Osteoblast (primary cell): ENCODE measurements at regions not wholly inside any gene's neighbourhood (a gene's known extent, or its start where the extent isn't known, plus 50 kb on each side); places are given as distances from the start of the nearest gene placed in this dataset.

Experiments
- DNase-seq: peaks from one replicate; pipeline ENCODE4 v3.0.0; 2011; ENCODE audit warnings: low spot score, mixed read lengths; ENCODE audit not compliant: insufficient read length; ENCODE audit errors: missing footprints
- H2AFZ ChIP-seq: 2 replicates; pipeline ENCODE4 v1.6.0; 2011; ENCODE audit warnings: mild to moderate bottlenecking, low read length
- H3K27ac ChIP-seq: 2 replicates; pipeline ENCODE4 v1.5.1; 2011; ENCODE audit warnings: mild to moderate bottlenecking, low read depth, low read length, moderate library complexity
- H3K27me3 ChIP-seq: 2 replicates; pipeline ENCODE4 v1.6.0; 2012; ENCODE audit warnings: mild to moderate bottlenecking, control low read depth, inconsistent platforms, low read length, moderate library complexity; ENCODE audit not compliant: insufficient read depth
- H3K36me3 ChIP-seq: 2 replicates; pipeline ENCODE4 v1.5.1; 2011; ENCODE audit warnings: mild to moderate bottlenecking, low read length, control low read depth, moderate library complexity; ENCODE audit not compliant: insufficient read depth
- H3K4me1 ChIP-seq: 2 replicates; pipeline ENCODE4 v1.5.1; 2011; ENCODE audit warnings: mild to moderate bottlenecking, low read length, control low read depth, moderate library complexity; ENCODE audit not compliant: insufficient read depth
- H3K4me2 ChIP-seq: 2 replicates; pipeline ENCODE4 v1.6.0; 2011; ENCODE audit warnings: mild to moderate bottlenecking, low read length; ENCODE audit not compliant: insufficient read depth
- H3K4me3 ChIP-seq: fragments of 200-600 bp; sonication (generic); 3 replicates; pipeline ENCODE4 v1.5.1; 2012; ENCODE audit warnings: mild to moderate bottlenecking, low read length, inconsistent platforms; ENCODE audit not compliant: insufficient read depth
- H3K79me2 ChIP-seq: 2 replicates; pipeline ENCODE4 v1.6.0; 2012; ENCODE audit warnings: mild to moderate bottlenecking, low read length, control low read depth, inconsistent platforms; ENCODE audit not compliant: insufficient read depth
- H3K9me3 ChIP-seq: 2 replicates; pipeline ENCODE4 v1.5.1; 2011; ENCODE audit warnings: low read depth, low read length, control low read depth
- H4K20me1 ChIP-seq: 2 replicates; pipeline ENCODE4 v1.6.0; 2012; ENCODE audit warnings: mild to moderate bottlenecking, low read length, control low read depth; ENCODE audit not compliant: insufficient read depth
- CTCF ChIP-seq: IDR thresholded peaks from 2 replicates; pipeline ENCODE4 v1.5.1; 2011; ENCODE audit warnings: mild to moderate bottlenecking, low read depth, low read length, moderate library complexity; ENCODE audit errors: extremely low read depth

DNA sequence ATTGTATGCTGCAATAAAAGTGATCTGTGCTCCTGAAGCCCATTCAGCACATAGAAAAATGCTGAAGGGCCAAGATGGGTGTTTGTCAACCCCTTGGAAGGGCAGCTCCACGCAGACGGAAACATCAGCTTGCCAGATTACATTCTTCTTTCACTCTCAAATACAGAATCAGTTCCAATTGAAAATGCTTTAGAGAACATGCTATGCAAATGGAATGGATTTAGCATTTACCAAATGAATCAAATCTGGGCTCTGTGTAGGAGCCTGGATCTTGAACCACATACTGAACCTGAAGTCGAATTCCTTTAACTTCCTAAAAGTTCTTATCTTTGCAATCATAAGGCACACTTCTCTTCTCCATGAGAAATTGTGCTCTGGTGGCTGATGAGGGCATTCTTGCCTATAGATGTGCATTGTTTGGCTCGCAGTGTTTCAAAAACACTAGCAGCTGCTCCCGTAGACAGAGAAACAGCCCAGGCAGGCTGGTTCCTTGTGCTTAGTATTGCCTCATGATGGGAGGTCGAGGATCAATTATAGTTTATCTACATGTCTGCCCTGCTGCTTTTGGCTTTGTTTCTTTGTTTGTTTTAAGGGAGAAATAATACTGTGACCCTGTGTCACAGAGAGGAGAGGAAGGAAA, 489.8 kb upstream of the FLRT2 start:
- no peak overlapping the region for H3K4me2 ChIP-seq
- H3K27ac ChIP-seq: no peak overlapping the region
- no peaks in the 10 kb centered on the region for H3K79me2 ChIP-seq
- no peaks in the 10 kb centered on the region for H3K4me1 ChIP-seq
- H3K4me3 ChIP-seq: no peak overlapping the region
- no peaks in the 10 kb centered on the region for H3K9me3 ChIP-seq
- no peaks in the 10 kb centered on the region for H4K20me1 ChIP-seq
- H3K27me3 ChIP-seq: no peaks in the 10 kb centered on the region
- no peak for DNase-seq
- no peak for TF ChIP-seq CTCF
- peak overlapping the region; percentile 14 for H2AFZ ChIP-seq
- H3K36me3 ChIP-seq: no peaks in the 10 kb centered on the region

DNA sequence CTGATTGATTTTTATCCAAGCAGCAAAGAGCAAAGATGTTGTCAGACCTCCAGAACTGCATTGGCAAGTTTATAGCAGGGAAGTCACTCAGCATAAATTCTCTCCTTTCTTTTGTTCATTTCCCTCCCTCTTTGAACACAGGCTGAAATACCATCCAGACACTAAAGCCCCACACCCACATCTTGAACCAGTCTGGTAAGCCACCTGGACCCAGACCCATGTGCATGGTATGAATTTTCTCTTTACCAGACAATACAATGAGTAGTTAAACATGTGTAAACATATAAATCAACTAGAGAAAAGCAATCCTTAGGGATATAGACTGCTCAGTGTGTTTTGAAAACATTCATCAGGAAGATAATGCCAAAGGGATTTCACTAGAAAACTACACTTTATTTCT, 488.3 kb upstream of the FLRT2 start:
- H3K4me3 ChIP-seq: no peak overlapping the region
- H4K20me1 ChIP-seq: no peaks in the 10 kb centered on the region
- no peaks in the 10 kb centered on the region for H3K36me3 ChIP-seq
- TF ChIP-seq CTCF: no peak
- H3K79me2 ChIP-seq: no peaks in the 10 kb centered on the region
- H2AFZ ChIP-seq: no peak overlapping the region
- DNase-seq: no peak
- no peaks in the 10 kb centered on the region for H3K27me3 ChIP-seq
- H3K9me3 ChIP-seq: no peaks in the 10 kb centered on the region
- H3K4me1 ChIP-seq: no peaks in the 10 kb centered on the region
- no peak overlapping the region for H3K4me2 ChIP-seq
- H3K27ac ChIP-seq: no peak overlapping the region

- no peak overlapping the region for H3K4me3 ChIP-seq
- no peak overlapping the region for H3K27ac ChIP-seq
- no peak overlapping the region for H3K4me2 ChIP-seq
- no peak for TF ChIP-seq CTCF
- no peak overlapping the region for H2AFZ ChIP-seq
- H3K36me3 ChIP-seq: no peaks in the 10 kb centered on the region
- DNase-seq: no peak
- H3K4me1 ChIP-seq: no peaks in the 10 kb centered on the region
- H3K27me3 ChIP-seq: no peaks in the 10 kb centered on the region
- no peaks in the 10 kb centered on the region for H4K20me1 ChIP-seq
- H3K79me2 ChIP-seq: no peaks in the 10 kb centered on the region
- no peaks in the 10 kb centered on the region for H3K9me3 ChIP-seq
Observed at GRCh38 chr14:85042301-85042700, 487.6 kb upstream of the FLRT2 start.

DNA sequence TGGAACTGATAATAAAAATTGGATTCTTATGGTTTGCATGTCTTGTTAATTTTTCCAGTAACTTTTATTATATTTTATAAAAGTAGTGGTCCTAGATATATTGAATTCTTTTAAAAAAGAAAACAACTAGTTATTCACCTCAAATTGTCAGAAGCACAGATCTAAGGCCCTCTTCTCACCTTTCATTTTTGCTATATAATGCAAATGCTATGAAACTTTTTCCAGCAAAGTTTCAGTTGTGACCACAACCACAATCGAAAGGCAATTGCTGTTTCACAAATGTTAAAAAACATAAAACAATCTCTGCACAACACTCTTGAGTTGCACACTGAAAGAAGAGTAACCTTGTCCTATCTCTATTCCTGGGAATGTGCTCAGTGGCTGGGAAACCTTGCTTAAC, 479.8 kb upstream of the FLRT2 start:
- no peak overlapping the region for H3K4me2 ChIP-seq
- no peak for TF ChIP-seq CTCF
- no peaks in the 10 kb centered on the region for H3K9me3 ChIP-seq
- H3K4me1 ChIP-seq: no peaks in the 10 kb centered on the region
- no peak overlapping the region for H3K4me3 ChIP-seq
- H3K36me3 ChIP-seq: no peaks in the 10 kb centered on the region
- no peaks in the 10 kb centered on the region for H3K79me2 ChIP-seq
- H2AFZ ChIP-seq: no peak overlapping the region
- no peaks in the 10 kb centered on the region for H4K20me1 ChIP-seq
- H3K27ac ChIP-seq: no peak overlapping the region
- no peaks in the 10 kb centered on the region for H3K27me3 ChIP-seq
- no peak for DNase-seq
